HuH-7 (cell line): ENCODE measurements at regions not wholly inside any gene's neighbourhood (a gene's known extent, or its start where the extent isn't known, plus 50 kb on each side); places are given as distances from the start of the nearest gene placed in this dataset.

Source experiments
- DNase-seq: peaks from one replicate; pipeline ENCODE4 v3.0.0; 2011; ENCODE audit warnings: low spot score

GRCh38 chr6:14333556-14334305, 216.2 kb downstream of the CD83 start:
- DNase-seq, result no peak

GRCh38 chr6:14335071-14335470, 217.5 kb downstream of the CD83 start:
- no peak for DNase-seq

DNA sequence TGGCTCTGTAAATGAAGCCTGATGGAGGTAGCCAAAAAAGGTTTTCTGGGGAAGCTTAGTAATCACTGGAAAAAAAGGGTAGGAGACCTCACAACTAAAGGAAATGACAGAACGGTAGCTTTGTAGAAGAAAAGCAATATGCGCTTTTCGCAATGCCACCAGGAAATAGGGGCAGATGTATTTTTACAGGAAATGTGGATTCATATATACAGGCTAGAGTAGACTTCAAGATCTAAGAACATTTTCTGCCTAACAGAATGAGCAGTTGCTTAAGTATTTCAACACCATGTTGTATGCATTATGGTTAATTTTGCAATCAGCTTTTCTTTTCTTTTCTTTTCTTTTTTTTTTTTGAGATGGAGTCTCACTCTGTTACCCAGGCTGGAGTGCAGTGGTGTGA, 219.6 kb downstream of the CD83 start:
- DNase-seq, result no peak

GRCh38 chr6:14339172-14339571, 221.6 kb downstream of the CD83 start:
- no peak for DNase-seq

GRCh38 chr6:14339711-14340584, 222.4 kb downstream of the CD83 start:
- no peak for DNase-seq

GRCh38 chr6:14344486-14344885, 226.9 kb downstream of the CD83 start:
- no peak for DNase-seq

DNA sequence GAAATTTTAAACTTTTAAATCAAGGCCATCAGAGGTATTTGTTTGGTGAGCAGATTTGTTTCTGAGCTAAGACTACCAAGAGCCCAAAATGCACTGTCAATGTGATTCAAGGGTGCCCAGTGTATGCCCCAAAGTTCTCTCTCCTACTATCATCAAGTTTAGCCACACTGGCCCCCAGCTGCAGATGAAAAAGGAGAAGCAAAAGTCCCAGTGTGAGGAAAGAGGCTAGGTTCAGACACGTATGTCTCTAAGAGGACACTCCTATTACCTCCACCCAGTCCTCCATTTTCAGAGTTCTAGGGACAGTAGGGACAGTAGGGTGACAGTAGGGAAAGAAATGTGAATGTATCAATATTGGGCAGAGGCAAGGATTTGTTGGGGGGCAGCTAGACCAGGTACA, 230.8 kb downstream of the CD83 start:
- DNase-seq, result no peak

- DNase-seq, result no peak
Measured at GRCh38 chr6:14349507-14349906, 231.9 kb downstream of the CD83 start.

- DNase-seq, result no peak
Measured at GRCh38 chr6:14350210-14350609, 232.6 kb downstream of the CD83 start.

GRCh38 chr6:14353281-14353680, 235.7 kb downstream of the CD83 start:
- no peak for DNase-seq

DNA sequence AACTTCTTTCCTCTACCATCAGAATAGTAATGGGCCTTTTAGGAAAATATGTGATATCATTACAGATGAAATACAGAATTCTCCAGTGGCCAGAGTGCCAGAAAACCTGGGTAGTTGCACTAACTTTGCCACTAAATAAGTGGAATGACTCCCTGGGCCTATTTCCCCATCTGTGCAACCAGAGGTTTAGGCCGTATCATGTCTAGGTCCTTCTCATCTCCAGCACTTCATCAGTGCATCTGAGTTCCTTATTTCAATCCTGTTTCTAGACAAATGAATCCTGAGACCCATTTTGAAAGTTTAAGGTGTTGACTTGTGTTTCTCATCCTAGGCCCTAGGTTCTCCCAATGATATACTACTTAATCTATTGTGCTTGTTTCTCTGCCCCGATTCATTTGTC, 236.2 kb downstream of the CD83 start:
- DNase-seq, result no peak

- DNase-seq, result no peak
Measured at GRCh38 chr6:14354919-14355572, 237.5 kb downstream of the CD83 start.

DNA sequence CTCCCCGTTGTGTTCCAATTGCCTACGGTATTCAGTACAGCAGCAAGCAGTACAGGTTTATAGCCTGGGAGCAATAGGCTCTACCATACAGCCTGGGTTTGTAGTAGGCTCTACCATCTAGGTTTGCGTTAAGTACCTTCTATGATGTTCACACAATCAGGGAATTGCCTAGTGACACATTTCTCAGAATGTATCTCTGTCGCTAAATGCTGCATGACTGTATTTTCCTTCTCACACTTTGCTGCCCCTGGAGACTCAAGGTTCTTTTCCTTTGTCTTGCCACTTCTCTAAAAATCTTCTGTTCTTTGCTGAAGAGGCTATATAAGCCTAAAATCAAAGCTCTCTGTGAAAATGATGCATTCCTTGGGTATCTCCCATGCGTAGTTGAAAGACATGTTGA, 241.9 kb downstream of the CD83 start:
- no peak for DNase-seq

DNA sequence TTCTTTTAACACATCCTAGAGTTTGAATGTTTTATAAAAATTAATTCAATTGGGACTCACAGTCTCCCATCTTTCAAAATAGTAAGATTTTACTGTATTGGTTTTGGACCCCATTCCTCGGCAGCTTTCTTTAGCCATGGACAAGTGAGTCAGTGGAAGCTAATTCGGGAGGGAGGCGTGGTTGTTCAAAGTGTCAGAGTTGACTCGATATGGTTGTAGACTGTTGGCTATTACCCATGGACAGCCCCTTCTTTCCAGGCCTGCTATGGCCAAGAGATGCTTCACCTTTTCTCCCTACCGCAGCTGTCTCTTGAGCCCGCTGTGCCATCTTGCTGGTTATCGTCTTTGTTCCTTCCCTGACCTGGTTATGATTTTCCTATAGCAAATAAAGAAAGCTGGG, 243.0 kb downstream of the CD83 start:
- DNase-seq, result no peak

- DNase-seq, result no peak
Measured at GRCh38 chr6:14361297-14361696, 243.7 kb downstream of the CD83 start.

GRCh38 chr6:14361956-14362587, 244.5 kb downstream of the CD83 start:
- DNase-seq, result no peak

- DNase-seq, result no peak
Measured at GRCh38 chr6:14364370-14364769, 246.8 kb downstream of the CD83 start.

- no peak for DNase-seq
Measured at GRCh38 chr6:14365393-14365792, 247.8 kb downstream of the CD83 start.

DNA sequence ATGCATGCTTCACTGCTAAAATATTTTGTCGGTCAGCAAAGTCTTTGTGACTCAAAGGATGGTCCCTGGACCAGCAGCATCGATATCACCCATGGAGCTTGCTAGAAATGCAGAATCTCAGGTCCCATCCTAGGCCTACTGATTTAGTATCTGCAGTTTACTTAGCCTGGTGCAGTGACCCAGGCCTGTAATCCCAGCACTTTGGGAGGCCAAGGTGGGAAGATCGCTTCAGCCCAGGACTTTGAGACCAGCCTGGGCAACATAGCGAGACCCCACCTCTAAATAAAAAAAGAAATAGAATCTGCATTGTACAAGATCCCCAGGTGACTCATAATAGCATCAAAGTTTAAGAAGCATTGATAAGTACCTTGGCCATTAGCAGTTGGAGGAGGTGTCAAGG, 248.7 kb downstream of the CD83 start:
- no peak for DNase-seq

DNA sequence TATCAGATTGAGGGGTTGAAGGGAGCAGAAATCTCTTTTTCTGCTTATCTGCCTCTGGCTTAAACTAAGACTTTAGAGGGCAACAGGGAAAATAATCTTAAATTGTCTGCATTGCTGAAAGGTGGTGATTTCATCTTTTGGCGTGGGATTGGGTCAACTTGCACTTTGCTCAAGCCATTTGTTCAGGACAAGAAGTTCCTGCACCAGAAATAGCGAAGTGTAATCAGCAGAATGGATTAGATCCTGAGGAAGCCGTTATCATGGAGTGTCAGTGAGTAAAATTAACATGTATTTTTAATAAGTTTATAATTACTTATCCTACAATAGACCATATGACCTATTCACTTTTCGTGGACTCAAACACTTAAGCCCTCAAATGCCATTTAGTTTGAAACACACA, 249.3 kb downstream of the CD83 start:
- DNase-seq, result no peak

DNA sequence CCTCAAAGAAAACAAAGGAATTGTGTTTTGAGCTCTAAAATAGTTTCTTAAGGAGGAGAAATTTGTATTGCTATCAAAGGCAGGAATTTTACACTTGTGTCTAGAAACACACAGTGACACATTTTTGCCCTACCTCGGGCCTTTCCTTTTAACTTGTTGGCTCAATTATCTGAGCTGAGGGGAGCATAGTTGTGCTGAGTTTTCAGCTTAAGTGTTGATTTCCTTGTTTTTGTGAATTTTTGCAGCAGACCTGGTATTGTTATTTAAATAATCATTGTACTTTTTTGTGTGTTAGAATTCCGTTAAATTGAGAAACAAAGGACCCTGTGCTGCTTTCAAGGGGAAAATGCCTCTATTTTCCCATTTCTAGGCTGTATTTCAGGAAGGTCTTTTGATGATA, 249.7 kb downstream of the CD83 start:
- no peak for DNase-seq

- no peak for DNase-seq
Measured at GRCh38 chr6:14369717-14370116, 252.1 kb downstream of the CD83 start.

- DNase-seq, result no peak
Measured at GRCh38 chr6:14371530-14371929, 254.0 kb downstream of the CD83 start.
